B cell (primary cell): ENCODE measurements at regions not wholly inside any gene's neighbourhood (a gene's known extent, or its start where the extent isn't known, plus 50 kb on each side); places are given as distances from the start of the nearest gene placed in this dataset.

Experiments
- ATAC-seq: fragments of 200-7000 bp; cut with Tn5 transposase; one replicate; pipeline ENCODE4 v1.10.0; 2021; ENCODE audit warnings: low read depth, mild to moderate bottlenecking, moderate number of reproducible peaks, moderate library complexity
- CTCF ChIA-PET: fragments of 350-600 bp; sonication (Branson Sonifier 250); formaldehyde crosslinking; loops from one replicate; lab custom pipeline; 2021; ENCODE audit warnings: antibody characterized with exemption, inconsistent platforms; lab: Charles Lee
- POLR2A ChIA-PET: fragments of 350-600 bp; sonication (Branson Sonifier 250); formaldehyde crosslinking; loops from one replicate; lab custom pipeline; 2021; ENCODE audit warnings: antibody characterized with exemption; lab: Charles Lee
- DNase-seq: peaks from one replicate; pipeline ENCODE4 v3.0.0; 2013
- H2AFZ ChIP-seq: 2 replicates; pipeline ENCODE4 v1.6.1; 2012; ENCODE audit warnings: mild to moderate bottlenecking, low read depth, low read length; ENCODE audit not compliant: insufficient read depth, poor library complexity, severe bottlenecking
- H3K27ac ChIP-seq, 2 donors: 1 replicate in 1 of 2; 2 replicates in 1 of 2; pipeline ENCODE4 v1.5.1; 2012 to 2013; ENCODE audit warnings: low read length in 2 of 2, mild to moderate bottlenecking in 2 of 2, moderate library complexity in 1 of 2
- H3K27me3 ChIP-seq, 4 experiments: fragments of 200-600 bp in 1 of 4; sonication (generic) in 1 of 4; replicated peaks in 1 of 4; 1 replicate in 2 of 4; 2 replicates in 2 of 4; pipeline versions ENCODE4 v1.6.1 to v1.7.0; 2013 to 2016; ENCODE audit warnings: low read length in 3 of 4, mild to moderate bottlenecking in 2 of 4, mixed read lengths in 1 of 4, moderate library complexity in 1 of 4; ENCODE audit not compliant: insufficient read depth in 4 of 4, control insufficient read depth in 3 of 4; ENCODE audit errors: control extremely low read depth in 1 of 4
- H3K36me3 ChIP-seq, 2 experiments: replicated peaks in 1 of 2; 1 replicate in 1 of 2; 2 replicates in 1 of 2; pipeline versions ENCODE4 v1.6.1 to v1.7.1; 2013; ENCODE audit warnings: low read length in 1 of 2; ENCODE audit not compliant: insufficient read depth in 2 of 2, control insufficient read depth in 1 of 2; ENCODE audit errors: control extremely low read depth in 1 of 2, extremely low read depth in 1 of 2
- H3K4me1 ChIP-seq, 2 donors: fragments of 200-600 bp in 1 of 2; sonication (generic) in 1 of 2; 1 replicate in 1 of 2; 2 replicates in 1 of 2; pipeline versions ENCODE4 v1.5.1 to v1.6.1; 2013 to 2017; ENCODE audit warnings: low read length in 2 of 2; ENCODE audit not compliant: control insufficient read depth in 2 of 2, insufficient read depth in 2 of 2
- H3K4me2 ChIP-seq: replicated peaks from 2 replicates; pipeline ENCODE3; 2012; ENCODE audit warnings: mild to moderate bottlenecking, low read depth, low read length; ENCODE audit not compliant: poor library complexity, severe bottlenecking
- H3K4me3 ChIP-seq, 5 experiments: fragments of 200-600 bp in 1 of 5; sonication (generic) in 1 of 5; 1 replicate in 3 of 5; 2 replicates in 2 of 5; pipeline versions ENCODE4 v1.5.1 to v1.7.0; 2011 to 2016; ENCODE audit warnings: low read length in 4 of 5, mild to moderate bottlenecking in 4 of 5, low read depth in 2 of 5, control low read depth in 1 of 5, moderate library complexity in 1 of 5; ENCODE audit not compliant: insufficient read depth in 1 of 5; ENCODE audit errors: control extremely low read depth in 1 of 5, extremely low read depth in 1 of 5
- H3K79me2 ChIP-seq: fragments of 200-600 bp; sonication (generic); one replicate; pipeline ENCODE4 v1.6.0; 2016; ENCODE audit warnings: low read length; ENCODE audit not compliant: control insufficient read depth, insufficient read depth
- H3K9ac ChIP-seq: fragments of 200-600 bp; sonication (generic); 2 replicates; pipeline ENCODE4 v1.6.1; 2017; ENCODE audit warnings: mild to moderate bottlenecking, low read length, moderate library complexity
- H3K9me3 ChIP-seq, 3 donors: one replicate each; pipeline versions ENCODE4 v1.6.1 to v1.7.1; 2013; ENCODE audit warnings: low read length in 2 of 3; ENCODE audit not compliant: control insufficient read depth in 2 of 3, insufficient read depth in 1 of 3; ENCODE audit errors: control extremely low read depth in 1 of 3
- H4K20me1 ChIP-seq: 2 replicates; pipeline ENCODE4 v1.6.0; 2012; ENCODE audit warnings: mild to moderate bottlenecking, low read length; ENCODE audit not compliant: insufficient read depth, control insufficient read depth, poor library complexity, severe bottlenecking
- H3K27ac Mint-ChIP-seq: one replicate; pipeline ENCODE4 v1.8.0; 2021; ENCODE audit warnings: mixed read lengths
- H3K27me3 Mint-ChIP-seq: one replicate; pipeline ENCODE4 v1.8.0; 2021; ENCODE audit warnings: mixed read lengths
- H3K4me1 Mint-ChIP-seq: one replicate; pipeline ENCODE4 v1.8.0; 2021; ENCODE audit warnings: mixed read lengths
- H3K4me3 Mint-ChIP-seq: one replicate; pipeline ENCODE4 v1.8.0; 2021; ENCODE audit warnings: mixed read lengths
- H3K9me3 Mint-ChIP-seq: one replicate; pipeline ENCODE4 v1.8.0; 2022; ENCODE audit warnings: mixed read lengths; ENCODE audit not compliant: insufficient read depth
- EZH2 ChIP-seq: IDR thresholded peaks from 2 replicates; pipeline ENCODE4 v1.6.1; 2012; ENCODE audit warnings: borderline replicate concordance, low read depth, mild to moderate bottlenecking, moderate library complexity, low read length; ENCODE audit not compliant: insufficient read depth, poor library complexity, severe bottlenecking
- WGBS: methylation state at CpG from one replicate; pipeline ENCODE4 v1.1.5; 2013; ENCODE audit warnings: missing lambda C conversion rate; ENCODE audit not compliant: insufficient coverage; 5-methylcytosine and 5-hydroxymethylcytosine counted together
- intact Hi-C: fragments of 100-400 bp; cut with micrococcal nuclease; formaldehyde crosslinking; loops from one replicate; pipeline ENCODE4 v1.10.0; 2022
- TF ChIP-seq, protein P1 (sequence below): fragments of 200-600 bp; IDR thresholded peaks from one replicate; pipeline ENCODE4 v1.8.0; 2022; ENCODE audit warnings: antibody characterized with exemption, mild to moderate bottlenecking

DNA sequence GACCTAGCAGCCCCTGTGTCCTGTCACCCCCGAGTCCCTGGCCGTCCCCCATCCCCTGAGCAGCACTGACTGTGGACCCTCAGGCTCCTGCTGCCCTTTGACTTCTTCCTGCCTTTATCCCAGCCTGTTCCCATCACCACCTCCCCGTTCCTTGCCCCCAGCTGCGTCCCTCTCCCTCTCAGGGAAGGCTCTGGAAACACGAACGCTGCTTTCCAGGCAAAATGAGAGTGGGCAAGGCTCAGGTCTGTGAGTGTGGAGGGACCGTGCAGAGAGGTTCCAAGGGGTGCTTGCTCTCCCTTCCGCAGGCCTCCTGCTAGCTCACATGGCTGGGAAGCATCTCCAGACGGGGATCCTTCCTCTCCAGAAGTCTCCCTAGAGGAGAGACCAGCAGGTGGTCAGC is 501.8 kb upstream of the SALL3 start:
- intact Hi-C loops: no loop called here
- Histone ChIP-seq H3K4me3 (no peak overlapping the region), H3K9ac (no peak overlapping the region), H3K79me2 (no peaks in the 10 kb centered on the region), H3K9me3 (peaks cover 0 to 27% (median 0%) of the 10 kb centered on the region in 3 donors), H4K20me1 (no peaks in the 10 kb centered on the region), H3K36me3 (no peaks in the 10 kb centered on the region), H2AFZ (no peak overlapping the region), H3K4me2 (no peak overlapping the region), H3K27me3 (no peaks in the 10 kb centered on the region), H3K27ac (no peak overlapping the region), H3K4me1 (no peaks in the 10 kb centered on the region)
- Mint-ChIP-seq H3K4me3 (no peak overlapping the region), H3K9me3 (no peaks in the 10 kb centered on the region), H3K27ac (no peak overlapping the region), H3K4me1 (no peaks in the 10 kb centered on the region), H3K27me3 (no peaks in the 10 kb centered on the region)
- ChIA-PET CTCF (interaction anchor here (1.1 kb wide), 1 partner anchor 109 kb away, joined by 3 read pairs; no protein-coding TSS in a partner anchor), POLR2A (no interaction called here)
- 84% methylated on average over 5 of the region's 9 CpGs for WGBS
- TF ChIP-seq EZH2: no peak
- TF ChIP-seq, protein P1, sequence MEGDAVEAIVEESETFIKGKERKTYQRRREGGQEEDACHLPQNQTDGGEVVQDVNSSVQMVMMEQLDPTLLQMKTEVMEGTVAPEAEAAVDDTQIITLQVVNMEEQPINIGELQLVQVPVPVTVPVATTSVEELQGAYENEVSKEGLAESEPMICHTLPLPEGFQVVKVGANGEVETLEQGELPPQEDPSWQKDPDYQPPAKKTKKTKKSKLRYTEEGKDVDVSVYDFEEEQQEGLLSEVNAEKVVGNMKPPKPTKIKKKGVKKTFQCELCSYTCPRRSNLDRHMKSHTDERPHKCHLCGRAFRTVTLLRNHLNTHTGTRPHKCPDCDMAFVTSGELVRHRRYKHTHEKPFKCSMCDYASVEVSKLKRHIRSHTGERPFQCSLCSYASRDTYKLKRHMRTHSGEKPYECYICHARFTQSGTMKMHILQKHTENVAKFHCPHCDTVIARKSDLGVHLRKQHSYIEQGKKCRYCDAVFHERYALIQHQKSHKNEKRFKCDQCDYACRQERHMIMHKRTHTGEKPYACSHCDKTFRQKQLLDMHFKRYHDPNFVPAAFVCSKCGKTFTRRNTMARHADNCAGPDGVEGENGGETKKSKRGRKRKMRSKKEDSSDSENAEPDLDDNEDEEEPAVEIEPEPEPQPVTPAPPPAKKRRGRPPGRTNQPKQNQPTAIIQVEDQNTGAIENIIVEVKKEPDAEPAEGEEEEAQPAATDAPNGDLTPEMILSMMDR: no peak
- ATAC-seq: no peak
- no peak for DNase-seq

DNA sequence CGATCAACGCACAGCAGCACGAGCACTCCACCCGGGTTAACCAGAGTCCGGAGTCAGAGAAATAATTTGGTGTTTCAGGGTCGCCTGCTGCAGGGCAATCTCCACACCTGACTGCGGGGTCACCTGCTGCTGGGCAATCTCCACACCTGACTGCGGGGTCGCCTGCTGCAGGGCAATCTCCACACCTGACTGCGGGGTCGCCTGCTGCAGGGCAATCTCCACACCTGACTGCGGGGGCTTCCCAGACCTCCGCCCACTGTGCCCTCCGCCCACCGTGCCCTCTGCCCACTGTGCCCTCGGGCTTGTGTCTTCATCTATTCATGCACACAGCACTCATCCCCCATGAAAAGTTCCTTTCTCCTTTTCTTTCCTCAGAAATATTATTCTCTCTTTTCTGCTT is 500.2 kb upstream of the SALL3 start:
- Mint-ChIP-seq H3K4me1 (no peaks in the 10 kb centered on the region), H3K27me3 (no peaks in the 10 kb centered on the region), H3K27ac (no peak overlapping the region), H3K4me3 (no peak overlapping the region), H3K9me3 (no peaks in the 10 kb centered on the region)
- CTCF ChIA-PET: no interaction called here
- Histone ChIP-seq H3K27me3 (no peaks in the 10 kb centered on the region), H3K4me2 (no peak overlapping the region), H3K9ac (no peak overlapping the region), H3K27ac (no peak overlapping the region), H3K79me2 (no peaks in the 10 kb centered on the region), H3K4me3 (no peak overlapping the region), H3K9me3 (peaks cover 0 to 23% (median 0%) of the 10 kb centered on the region in 3 donors), H3K36me3 (no peaks in the 10 kb centered on the region), H2AFZ (no peak overlapping the region), H3K4me1 (no peaks in the 10 kb centered on the region), H4K20me1 (no peaks in the 10 kb centered on the region)
- DNase-seq (no peak), ATAC-seq (no peak)
- TF ChIP-seq, protein P1: no peak
- TF ChIP-seq EZH2: no peak
- intact Hi-C loops: no loop called here
- POLR2A ChIA-PET: no interaction called here
- 95% methylated on average over 13 of the region's 16 CpGs for WGBS
